ENCODE measurements at regions not wholly inside any gene's neighbourhood (a gene's known extent, or its start where the extent isn't known, plus 50 kb on each side); places are given as distances from the start of the nearest gene placed in this dataset.

- Mint-ChIP-seq H3K4me3 (no peak overlapping the region), H3K36me3 (ENCODE audit: low read depth) (no peaks in the 10 kb centered on the region), H3K9me3 (no peaks in the 10 kb centered on the region), H3K27ac (peak overlapping the region in 1 of 3 experiments; percentile 56), H3K27me3 (ENCODE audit: low read depth) (no peaks in the 10 kb centered on the region), H3K4me1 (peaks cover 22% of the 10 kb centered on the region)
- no peak for TF ChIP-seq CTCF (IDR thresholded peaks at IDR 0.05; ENCODE audit: unreplicated experiment in 3 of 3)
These were observed 81.6 kb downstream of the LLPH start for GRCh38 chr12:66048835-66049537.

GRCh38 chr12:66048218-66048834 lies 82.2 kb downstream of the LLPH start:
- TF ChIP-seq CTCF (IDR thresholded peaks at IDR 0.05; ENCODE audit: unreplicated experiment in 3 of 3): no peak
- H3K4me1 Mint-ChIP-seq: peaks cover 26% of the 10 kb centered on the region
- H3K9me3 Mint-ChIP-seq: no peaks in the 10 kb centered on the region
- H3K27ac Mint-ChIP-seq: no peak overlapping the region
- no peak overlapping the region for H3K4me3 Mint-ChIP-seq
- H3K36me3 Mint-ChIP-seq (ENCODE audit: low read depth): no peaks in the 10 kb centered on the region
- no peaks in the 10 kb centered on the region for H3K27me3 Mint-ChIP-seq (ENCODE audit: low read depth)

- Mint-ChIP-seq H3K27ac (peak overlapping the region in 1 of 3 experiments; percentile 55), H3K9me3 (no peaks in the 10 kb centered on the region), H3K4me1 (peaks cover 34% of the 10 kb centered on the region), H3K36me3 (ENCODE audit: low read depth) (no peaks in the 10 kb centered on the region), H3K4me3 (no peak overlapping the region), H3K27me3 (ENCODE audit: low read depth) (no peaks in the 10 kb centered on the region)
- TF ChIP-seq CTCF (IDR thresholded peaks at IDR 0.05; ENCODE audit: unreplicated experiment in 3 of 3): no peak
These were observed 83.0 kb downstream of the LLPH start for GRCh38 chr12:66047411-66048021.

- Mint-ChIP-seq H3K36me3 (ENCODE audit: low read depth) (no peaks in the 10 kb centered on the region), H3K4me3 (no peak overlapping the region), H3K9me3 (peaks cover 2% of the 10 kb centered on the region), H3K27ac (no peak overlapping the region), H3K4me1 (peaks cover 41% of the 10 kb centered on the region), H3K27me3 (ENCODE audit: low read depth) (peaks cover under 1% of the 10 kb centered on the region)
- no peak for TF ChIP-seq CTCF (IDR thresholded peaks at IDR 0.05; ENCODE audit: unreplicated experiment in 3 of 3)
These were observed 85.0 kb downstream of the LLPH start for GRCh38 chr12:66045506-66045905.

GRCh38 chr12:66044731-66045130 lies 85.8 kb downstream of the LLPH start:
- no peak for TF ChIP-seq CTCF (IDR thresholded peaks at IDR 0.05; ENCODE audit: unreplicated experiment in 3 of 3)
- Mint-ChIP-seq H3K4me1 (peaks cover 41% of the 10 kb centered on the region), H3K9me3 (peaks cover 2% of the 10 kb centered on the region), H3K36me3 (ENCODE audit: low read depth) (no peaks in the 10 kb centered on the region), H3K27me3 (ENCODE audit: low read depth) (peaks cover 5% of the 10 kb centered on the region), H3K4me3 (no peak overlapping the region), H3K27ac (peak overlapping the region in 2 of 3 experiments; percentile 54 to 79)

Data from nephron (organoid).